ENCODE measurements at regions not wholly inside any gene's neighbourhood (a gene's known extent, or its start where the extent isn't known, plus 50 kb on each side); places are given as distances from the start of the nearest gene placed in this dataset.
"Not testable (repeated sequence)": the region's sequence is repeated elsewhere in the genome, so short reads cannot be mapped to it uniquely, and the experiment has no call there.

- no peak for DNase-seq (ENCODE audit: low read depth)
- no peak overlapping the region for H3K4me3 ChIP-seq (ENCODE audit: low read depth, low read length)
- TF ChIP-seq, protein P1, sequence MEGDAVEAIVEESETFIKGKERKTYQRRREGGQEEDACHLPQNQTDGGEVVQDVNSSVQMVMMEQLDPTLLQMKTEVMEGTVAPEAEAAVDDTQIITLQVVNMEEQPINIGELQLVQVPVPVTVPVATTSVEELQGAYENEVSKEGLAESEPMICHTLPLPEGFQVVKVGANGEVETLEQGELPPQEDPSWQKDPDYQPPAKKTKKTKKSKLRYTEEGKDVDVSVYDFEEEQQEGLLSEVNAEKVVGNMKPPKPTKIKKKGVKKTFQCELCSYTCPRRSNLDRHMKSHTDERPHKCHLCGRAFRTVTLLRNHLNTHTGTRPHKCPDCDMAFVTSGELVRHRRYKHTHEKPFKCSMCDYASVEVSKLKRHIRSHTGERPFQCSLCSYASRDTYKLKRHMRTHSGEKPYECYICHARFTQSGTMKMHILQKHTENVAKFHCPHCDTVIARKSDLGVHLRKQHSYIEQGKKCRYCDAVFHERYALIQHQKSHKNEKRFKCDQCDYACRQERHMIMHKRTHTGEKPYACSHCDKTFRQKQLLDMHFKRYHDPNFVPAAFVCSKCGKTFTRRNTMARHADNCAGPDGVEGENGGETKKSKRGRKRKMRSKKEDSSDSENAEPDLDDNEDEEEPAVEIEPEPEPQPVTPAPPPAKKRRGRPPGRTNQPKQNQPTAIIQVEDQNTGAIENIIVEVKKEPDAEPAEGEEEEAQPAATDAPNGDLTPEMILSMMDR (conservative IDR thresholded peaks at IDR 0.05; ENCODE audit: low read depth, low read length) = no peak
Measured at GRCh38 chr4:74555843-74556242, 110.9 kb downstream of the AREG start.

- TF ChIP-seq, protein P1 (conservative IDR thresholded peaks at IDR 0.05; ENCODE audit: low read depth, low read length) = no peak
- H3K4me3 ChIP-seq (ENCODE audit: low read depth, low read length) = no peak overlapping the region
- DNase-seq (ENCODE audit: low read depth) = no peak
Measured at GRCh38 chr4:74559853-74560252, 114.9 kb downstream of the AREG start.

- no peak overlapping the region for H3K4me3 ChIP-seq (ENCODE audit: low read depth, low read length)
Measured at GRCh38 chr4:74567981-74568380, 123.0 kb downstream of the AREG start.

GRCh38 chr4:74570095-74570494, 125.2 kb downstream of the AREG start:
- TF ChIP-seq, protein P1 (conservative IDR thresholded peaks at IDR 0.05; ENCODE audit: low read depth, low read length) = no peak
- no peak overlapping the region for H3K4me3 ChIP-seq (ENCODE audit: low read depth, low read length)
- no peak for DNase-seq (ENCODE audit: low read depth)

More at GRCh38 chr4:74567981-74568380, 123.0 kb downstream of the AREG start:
- TF ChIP-seq, protein P1 (conservative IDR thresholded peaks at IDR 0.05; ENCODE audit: low read depth, low read length) = no peak
- DNase-seq (ENCODE audit: low read depth) = no peak

- H3K4me3 ChIP-seq (ENCODE audit: low read depth, low read length) = no peak overlapping the region
- TF ChIP-seq, protein P1 (conservative IDR thresholded peaks at IDR 0.05; ENCODE audit: low read depth, low read length) = no peak
- no peak for DNase-seq (ENCODE audit: low read depth)
Measured at GRCh38 chr4:74578329-74578728, 133.4 kb downstream of the AREG start.

DNA sequence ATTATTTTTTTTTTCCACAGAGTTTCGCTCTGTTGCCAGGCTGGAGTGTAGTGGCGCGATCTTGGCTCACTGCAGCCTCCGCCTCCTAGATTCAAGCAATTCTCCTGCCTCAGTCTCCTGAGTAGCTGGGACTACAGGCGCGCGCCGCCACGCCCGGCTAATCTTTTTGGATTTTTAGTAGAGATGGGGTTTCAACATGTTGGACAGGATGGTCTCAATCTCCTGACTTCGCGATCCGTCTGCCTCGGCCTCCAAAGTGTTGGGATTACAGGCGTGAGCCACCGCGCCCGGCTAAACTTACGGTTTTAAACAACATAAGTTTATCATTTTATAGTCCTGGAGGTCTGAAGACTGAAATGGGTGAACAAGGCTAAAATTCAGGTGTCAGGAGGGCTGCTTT, 133.9 kb downstream of the AREG start:
- DNase-seq (ENCODE audit: low read depth); H3K4me3 ChIP-seq (ENCODE audit: low read depth, low read length): not testable (repeated sequence)

DNA sequence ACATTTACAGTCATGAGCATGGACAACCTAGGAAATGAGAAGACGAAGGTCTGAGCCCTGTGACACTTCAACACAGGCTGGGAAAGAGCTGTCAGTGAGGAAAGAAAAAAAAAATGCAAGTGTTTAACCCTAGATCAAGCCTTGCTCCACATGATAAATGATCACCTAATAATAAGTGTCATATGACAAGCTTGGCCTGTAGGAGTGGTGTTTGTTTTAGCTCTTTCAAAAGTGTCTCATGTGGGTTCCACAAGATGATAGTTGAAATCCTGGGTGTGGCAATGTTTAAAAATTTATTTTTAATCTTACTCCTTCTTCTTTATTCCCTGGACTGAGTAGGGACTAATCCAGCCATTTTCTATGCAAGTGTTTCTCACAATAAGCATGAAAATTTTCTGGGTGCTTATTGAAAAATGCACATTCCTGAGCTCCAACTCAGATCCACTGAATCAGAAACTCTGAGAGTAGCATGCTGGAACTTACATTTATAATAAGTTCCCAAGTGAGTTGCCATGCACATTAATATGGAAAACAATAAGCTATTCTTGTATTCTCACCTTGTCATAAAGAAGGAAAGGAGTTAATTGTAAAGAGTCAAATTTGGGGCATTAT, 138.3 kb downstream of the AREG start:
- DNase-seq (ENCODE audit: low read depth) = peak; percentile 48
- TF ChIP-seq, protein P1 (conservative IDR thresholded peaks at IDR 0.05; ENCODE audit: low read depth, low read length) = no peak
- H3K4me3 ChIP-seq (ENCODE audit: low read depth, low read length) = no peak overlapping the region
